WI38 (cell line): ENCODE measurements at regions not wholly inside any gene's neighbourhood (a gene's known extent, or its start where the extent isn't known, plus 50 kb on each side); places are given as distances from the start of the nearest gene placed in this dataset.

Experiments used
- H3K4me3 ChIP-seq: 2 replicates; pipeline ENCODE4 v1.5.1; 2011; ENCODE audit warnings: low read depth, mild to moderate bottlenecking, control low read depth, low read length
- CTCF ChIP-seq: IDR thresholded peaks from 2 replicates; pipeline ENCODE4 v1.5.1; 2012; ENCODE audit warnings: low read depth, mild to moderate bottlenecking, control low read depth, low read length

GRCh38 chr4:180745019-180745418 is 1498.2 kb upstream of the TENM3 start:
- TF ChIP-seq CTCF, result no peak
- no peak overlapping the region for H3K4me3 ChIP-seq

GRCh38 chr4:180751009-180751408 is 1492.2 kb upstream of the TENM3 start:
- no peak overlapping the region for H3K4me3 ChIP-seq
- TF ChIP-seq CTCF, result no peak

- TF ChIP-seq CTCF, result no peak
- no peak overlapping the region for H3K4me3 ChIP-seq
Observed at GRCh38 chr4:180757927-180758326, 1485.3 kb upstream of the TENM3 start.

- no peak for TF ChIP-seq CTCF
- H3K4me3 ChIP-seq, result no peak overlapping the region
Observed at GRCh38 chr4:180766045-180766444, 1477.2 kb upstream of the TENM3 start.

- no peak overlapping the region for H3K4me3 ChIP-seq
- TF ChIP-seq CTCF, result no peak
Observed at GRCh38 chr4:180766944-180767729, 1476.1 kb upstream of the TENM3 start.

- no peak for TF ChIP-seq CTCF
Observed at GRCh38 chr4:180768610-180769009, 1474.6 kb upstream of the TENM3 start.

GRCh38 chr4:180769791-180770190 is 1473.4 kb upstream of the TENM3 start:
- no peak for TF ChIP-seq CTCF
- no peak overlapping the region for H3K4me3 ChIP-seq

More at GRCh38 chr4:180768610-180769009, 1474.6 kb upstream of the TENM3 start:
- no peak overlapping the region for H3K4me3 ChIP-seq
